LNCaP clone FGC (cell line): ENCODE measurements at regions not wholly inside any gene's neighbourhood (a gene's known extent, or its start where the extent isn't known, plus 50 kb on each side); places are given as distances from the start of the nearest gene placed in this dataset.

Experiments
- DNase-seq: peaks from one replicate; pipeline ENCODE4 v3.0.0-alpha.2; 2011; ENCODE audit warnings: low read depth
- H3K4me3 ChIP-seq: 2 replicates; pipeline ENCODE4 v1.5.1; 2011; ENCODE audit warnings: mild to moderate bottlenecking, low read depth, low read length, control low read depth
- TF ChIP-seq, protein P1 (sequence below): IDR thresholded peaks from 2 replicates; pipeline ENCODE4 v1.5.1; 2012; ENCODE audit warnings: mild to moderate bottlenecking; ENCODE audit not compliant: control insufficient read depth, insufficient read depth; ENCODE audit errors: extremely low read depth

DNA sequence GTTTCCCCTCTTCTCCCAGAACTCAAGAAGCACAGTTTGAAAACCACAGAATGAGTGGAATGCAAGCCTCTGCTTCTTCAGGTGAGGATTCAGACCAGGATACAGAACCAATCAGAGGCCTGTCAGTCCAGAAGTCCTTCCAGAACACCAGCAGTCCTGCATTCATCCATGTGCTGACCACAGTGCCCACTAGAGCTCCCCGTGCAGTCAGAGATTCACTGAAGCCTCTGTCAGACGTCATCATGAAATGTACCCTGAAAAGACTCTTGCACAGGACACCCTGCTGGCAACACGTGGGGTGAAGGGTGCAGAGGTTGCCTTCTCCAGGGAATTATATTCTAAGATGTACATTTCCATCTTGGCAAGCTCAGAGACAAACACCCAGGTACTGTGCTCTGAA lies 75.9 kb upstream of the LSM6 start:
- TF ChIP-seq, protein P1, sequence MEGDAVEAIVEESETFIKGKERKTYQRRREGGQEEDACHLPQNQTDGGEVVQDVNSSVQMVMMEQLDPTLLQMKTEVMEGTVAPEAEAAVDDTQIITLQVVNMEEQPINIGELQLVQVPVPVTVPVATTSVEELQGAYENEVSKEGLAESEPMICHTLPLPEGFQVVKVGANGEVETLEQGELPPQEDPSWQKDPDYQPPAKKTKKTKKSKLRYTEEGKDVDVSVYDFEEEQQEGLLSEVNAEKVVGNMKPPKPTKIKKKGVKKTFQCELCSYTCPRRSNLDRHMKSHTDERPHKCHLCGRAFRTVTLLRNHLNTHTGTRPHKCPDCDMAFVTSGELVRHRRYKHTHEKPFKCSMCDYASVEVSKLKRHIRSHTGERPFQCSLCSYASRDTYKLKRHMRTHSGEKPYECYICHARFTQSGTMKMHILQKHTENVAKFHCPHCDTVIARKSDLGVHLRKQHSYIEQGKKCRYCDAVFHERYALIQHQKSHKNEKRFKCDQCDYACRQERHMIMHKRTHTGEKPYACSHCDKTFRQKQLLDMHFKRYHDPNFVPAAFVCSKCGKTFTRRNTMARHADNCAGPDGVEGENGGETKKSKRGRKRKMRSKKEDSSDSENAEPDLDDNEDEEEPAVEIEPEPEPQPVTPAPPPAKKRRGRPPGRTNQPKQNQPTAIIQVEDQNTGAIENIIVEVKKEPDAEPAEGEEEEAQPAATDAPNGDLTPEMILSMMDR, result no peak
- no peak for DNase-seq
- no peak overlapping the region for H3K4me3 ChIP-seq

- DNase-seq, result no peak
- no peak overlapping the region for H3K4me3 ChIP-seq
- TF ChIP-seq, protein P1, result no peak
Measured at GRCh38 chr4:146098978-146099377, 76.5 kb upstream of the LSM6 start.

GRCh38 chr4:146098397-146098796 lies 77.1 kb upstream of the LSM6 start:
- DNase-seq, result no peak
- no peak overlapping the region for H3K4me3 ChIP-seq
- TF ChIP-seq, protein P1, result no peak

GRCh38 chr4:146096371-146096770 lies 79.1 kb upstream of the LSM6 start:
- no peak for DNase-seq
- H3K4me3 ChIP-seq, result no peak overlapping the region
- TF ChIP-seq, protein P1, result no peak

DNA sequence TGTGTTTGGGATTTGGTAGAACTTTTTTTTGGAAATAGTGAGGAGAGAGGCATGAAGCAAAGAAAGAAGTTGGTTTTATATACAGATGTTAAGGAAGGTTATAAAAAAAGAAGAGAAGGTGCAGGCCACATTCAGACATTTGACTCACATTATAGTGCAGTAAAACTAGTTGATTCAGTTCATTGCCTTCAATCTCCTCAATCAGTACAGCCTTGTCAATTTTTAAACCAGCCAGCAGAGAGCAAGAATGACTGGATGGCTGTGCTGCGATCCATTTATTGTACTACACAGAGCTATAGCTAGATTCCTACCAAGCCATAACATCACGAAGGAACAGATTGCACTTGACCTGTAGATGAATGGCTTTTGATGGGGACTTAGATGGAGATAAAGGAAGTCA lies 79.7 kb upstream of the LSM6 start:
- DNase-seq, result no peak
- TF ChIP-seq, protein P1, result no peak
- no peak overlapping the region for H3K4me3 ChIP-seq

DNA sequence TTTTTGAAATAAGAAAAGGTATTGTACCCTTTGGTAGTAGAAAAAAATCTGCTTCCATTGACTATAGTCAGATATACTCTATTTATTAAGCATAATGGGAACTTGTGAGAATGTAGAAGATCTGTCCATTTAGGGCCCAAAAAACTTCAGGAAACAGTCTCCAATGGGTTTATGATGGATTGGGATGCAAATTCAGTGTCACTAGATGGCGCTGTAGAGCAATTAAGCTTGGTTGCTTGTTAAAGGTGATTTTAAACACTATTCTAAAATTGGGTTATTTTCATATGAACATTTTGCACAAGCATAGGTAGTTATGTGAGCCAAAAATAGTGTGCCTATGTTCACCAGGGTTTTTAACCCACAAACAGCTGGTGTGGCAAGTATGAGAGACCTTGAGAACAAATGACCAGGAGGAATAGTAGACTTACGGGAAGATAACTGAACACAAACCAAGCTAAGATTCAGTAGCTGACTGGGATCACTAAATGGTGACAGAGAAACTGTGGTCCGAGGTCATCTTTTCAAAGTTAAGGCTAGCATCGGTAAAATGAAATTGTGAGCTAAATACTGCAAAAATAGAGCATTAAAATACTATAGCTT lies 80.3 kb upstream of the LSM6 start:
- peak; percentile 33 for DNase-seq
- H3K4me3 ChIP-seq, result no peak overlapping the region
- TF ChIP-seq, protein P1, result peak; percentile 77

DNA sequence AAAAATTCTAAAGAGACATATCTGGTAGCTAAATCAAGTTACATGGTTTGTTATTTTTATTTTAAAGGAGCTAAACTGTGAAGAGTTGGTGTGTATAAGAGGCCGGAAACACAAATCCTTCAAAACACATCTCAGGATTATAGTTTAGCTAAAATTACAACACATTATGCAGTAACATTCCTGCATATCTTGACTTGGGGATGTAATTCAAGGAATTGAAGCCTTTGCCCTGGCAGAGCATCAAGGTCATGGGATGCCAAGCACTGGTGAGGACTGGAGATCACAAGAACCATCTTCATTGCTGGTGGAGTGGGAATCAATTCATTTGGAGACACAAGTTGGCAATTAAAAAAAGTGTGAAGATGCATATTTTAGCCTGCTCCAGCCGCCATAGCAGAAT lies 86.8 kb upstream of the LSM6 start:
- H3K4me3 ChIP-seq, result no peak overlapping the region
- no peak for DNase-seq
- TF ChIP-seq, protein P1, result no peak
